ENCODE measurements at regions not wholly inside any gene's neighbourhood (a gene's known extent, or its start where the extent isn't known, plus 50 kb on each side); places are given as distances from the start of the nearest gene placed in this dataset.
A peak's percentile ranks its signal among the peaks of the same experiment; 100 is the strongest.
"Not testable (repeated sequence)": the region's sequence is repeated elsewhere in the genome, so short reads cannot be mapped to it uniquely, and the experiment has no call there.

GRCh38 chrX:139382529-139382928 lies 148.0 kb upstream of the F9 start:
- Mint-ChIP-seq H3K36me3 (ENCODE audit: low read depth) (no peaks in the 10 kb centered on the region), H3K9me3 (peaks cover 4% of the 10 kb centered on the region; the same call in 2 of the 3 replicates), H3K27ac (no peak overlapping the region), H3K27me3 (ENCODE audit: insufficient read depth, low read depth, poor library complexity) (no peaks in the 10 kb centered on the region), H3K4me3 (no peak overlapping the region), H3K4me1 (no peaks in the 10 kb centered on the region; the same call in 2 of the 3 replicates)
- Histone ChIP-seq H3K9me2 (ENCODE audit: insufficient read depth) (no peaks in the 10 kb centered on the region), H3K4me3 (no peak overlapping the region), H2AFZ (no peak overlapping the region), H3K4me1 (ENCODE audit: insufficient read depth) (no peaks in the 10 kb centered on the region), H3K36me3 (ENCODE audit: insufficient read depth) (no peaks in the 10 kb centered on the region), H3F3A (replicated peaks; ENCODE audit: low read depth) (no peaks in the 10 kb centered on the region), H3K27me3 (ENCODE audit: insufficient read depth) (no peaks in the 10 kb centered on the region), H3K79me2 (replicated peaks; ENCODE audit: insufficient read depth) (no peaks in the 10 kb centered on the region), H3K4me2 (no peak overlapping the region), H3K27ac (ENCODE audit: low read depth) (no peak overlapping the region), H4K20me1 (replicated peaks; ENCODE audit: insufficient read depth) (no peaks in the 10 kb centered on the region)
- peak; percentile 41; the same call in 1 of the 3 replicates for ATAC-seq
- DNase-seq (ENCODE audit: low spot score), result peak; percentile 4
- TF ChIP-seq CREB1 (CRISPR knock-in tag; IDR thresholded peaks at IDR 0.05; ENCODE audit: low read depth) (no peak), JUNB (IDR thresholded peaks at IDR 0.05; ENCODE audit: unreplicated experiment) (no peak), CTCF (conservative IDR thresholded peaks at IDR 0.05; ENCODE audit: low read depth in 2 of 2) (peak in 1 of 2 experiments; percentile 35; a peak in 2 of 4 replicates), POLR2AphosphoS5 (IDR thresholded peaks at IDR 0.05; ENCODE audit: low read depth) (no peak)

GRCh38 chrX:139376547-139376946 lies 154.0 kb upstream of the F9 start:
- H3K9me3 Mint-ChIP-seq; H3K36me3 ChIP-seq (ENCODE audit: insufficient read depth); H2AFZ ChIP-seq; H3K4me1 Mint-ChIP-seq; H3K79me2 ChIP-seq (replicated peaks; ENCODE audit: insufficient read depth); H4K20me1 ChIP-seq (replicated peaks; ENCODE audit: insufficient read depth); H3K4me3 Mint-ChIP-seq; H3K27me3 ChIP-seq (ENCODE audit: insufficient read depth); H3K4me1 ChIP-seq (ENCODE audit: insufficient read depth); DNase-seq (ENCODE audit: low spot score); H3K27ac ChIP-seq (ENCODE audit: low read depth); H3K9me2 ChIP-seq (ENCODE audit: insufficient read depth); H3K4me3 ChIP-seq; H3K27ac Mint-ChIP-seq; H3F3A ChIP-seq (replicated peaks; ENCODE audit: low read depth); H3K27me3 Mint-ChIP-seq (ENCODE audit: insufficient read depth, low read depth, poor library complexity); ATAC-seq; H3K36me3 Mint-ChIP-seq (ENCODE audit: low read depth); H3K4me2 ChIP-seq: not testable (repeated sequence)

- no peak for ATAC-seq
- H3K36me3 Mint-ChIP-seq (ENCODE audit: low read depth), result no peaks in the 10 kb centered on the region
These were observed 170.2 kb upstream of the F9 start for GRCh38 chrX:139360356-139360755.

More at GRCh38 chrX:139360356-139360755, 170.2 kb upstream of the F9 start:
- TF ChIP-seq JUNB (IDR thresholded peaks at IDR 0.05; ENCODE audit: unreplicated experiment) (no peak), CREB1 (CRISPR knock-in tag; IDR thresholded peaks at IDR 0.05; ENCODE audit: low read depth) (no peak), POLR2AphosphoS5 (IDR thresholded peaks at IDR 0.05; ENCODE audit: low read depth) (no peak), ZNF331 (CRISPR knock-in tag; IDR thresholded peaks at IDR 0.05; ENCODE audit: low read depth) (no peak), NANOG (IDR thresholded peaks at IDR 0.05; ENCODE audit: borderline replicate concordance) (no peak)
- Histone ChIP-seq H3F3A (replicated peaks; ENCODE audit: low read depth) (no peaks in the 10 kb centered on the region), H3K36me3 (ENCODE audit: insufficient read depth) (no peaks in the 10 kb centered on the region), H4K20me1 (replicated peaks; ENCODE audit: insufficient read depth) (no peaks in the 10 kb centered on the region), H2AFZ (no peak overlapping the region), H3K4me2 (no peak overlapping the region), H3K27me3 (ENCODE audit: insufficient read depth) (no peaks in the 10 kb centered on the region), H3K4me3 (no peak overlapping the region), H3K9me2 (ENCODE audit: insufficient read depth) (no peaks in the 10 kb centered on the region), H3K79me2 (replicated peaks; ENCODE audit: insufficient read depth) (no peaks in the 10 kb centered on the region), H3K27ac (ENCODE audit: low read depth) (no peak overlapping the region), H3K4me1 (ENCODE audit: insufficient read depth) (no peaks in the 10 kb centered on the region)
- Mint-ChIP-seq H3K27ac (no peak overlapping the region), H3K4me3 (no peak overlapping the region), H3K27me3 (ENCODE audit: insufficient read depth, low read depth, poor library complexity) (peaks cover 2% of the 10 kb centered on the region), H3K4me1 (no peaks in the 10 kb centered on the region), H3K9me3 (no peaks in the 10 kb centered on the region; the same call in 2 of the 3 replicates)
- DNase-seq (ENCODE audit: low spot score), result no peak
